Stomach (tissue), 8 donors: ENCODE measurements at regions not wholly inside any gene's neighbourhood (a gene's known extent, or its start where the extent isn't known, plus 50 kb on each side); places are given as distances from the start of the nearest gene placed in this dataset.
A peak's percentile ranks its signal among the peaks of the same experiment; 100 is the strongest.
"Not testable (repeated sequence)": the region's sequence is repeated elsewhere in the genome, so short reads cannot be mapped to it uniquely, and the experiment has no call there.

ENCODE experiments used
- DNase-seq, 2 donors: peaks; one replicate each; pipeline versions ENCODE4 v3.0.0 to v3.0.0-alpha.2; 2013 to 2019
- H3K27ac ChIP-seq, 5 donors: fragments of 200-600 bp in 4 of 5; sonication (generic) in 4 of 5; one replicate each; pipeline ENCODE4 v1.5.1; 2013 to 2019; ENCODE audit warnings: mild to moderate bottlenecking in 1 of 5, moderate library complexity in 1 of 5
- H3K27me3 ChIP-seq, 3 donors: fragments of 200-600 bp; sonication (generic); one replicate each; pipeline ENCODE4 v1.5.1; 2017 to 2019; ENCODE audit warnings: mixed run types in 1 of 3
- H3K36me3 ChIP-seq, 4 donors: fragments of 200-600 bp; sonication (generic); 1 replicate in 3 of 4; 2 replicates in 1 of 4; pipeline ENCODE4 v1.5.1; 2016 to 2019
- H3K4me1 ChIP-seq, 4 donors: fragments of 200-600 bp; sonication (generic); one replicate each; pipeline ENCODE4 v1.5.1; 2016 to 2019
- H3K4me3 ChIP-seq, 4 donors: fragments of 200-600 bp; sonication (generic) in 3 of 4; one replicate each; pipeline ENCODE4 v1.5.1; 2016 to 2019; ENCODE audit warnings: mild to moderate bottlenecking in 1 of 4
- H3K9me3 ChIP-seq, 4 donors: fragments of 200-600 bp; sonication (generic); one replicate each; pipeline ENCODE4 v1.5.1; 2016 to 2019
- CTCF ChIP-seq, 7 experiments: fragments of 450-650 bp in 4 of 7; fragments of 200-600 bp in 3 of 7; sonication (generic) in 3 of 7; IDR thresholded peaks; one replicate each; pipeline ENCODE4 v1.5.1; 2016 to 2019; ENCODE audit warnings: antibody characterized with exemption in 7 of 7, control low read depth in 2 of 7, mild to moderate bottlenecking in 1 of 7
- EP300 ChIP-seq: sonication (generic); formaldehyde crosslinking; IDR thresholded peaks from one replicate; pipeline ENCODE4 v1.6.1; 2017; ENCODE audit warnings: antibody characterized with exemption
- POLR2A ChIP-seq, 4 donors: fragments of 450-650 bp; IDR thresholded peaks; one replicate each; pipeline ENCODE4 v1.6.1; 2016; ENCODE audit warnings: antibody characterized with exemption in 4 of 4, control low read depth in 2 of 4, mild to moderate bottlenecking in 1 of 4, moderate library complexity in 1 of 4
- POLR2AphosphoS5 ChIP-seq, 3 donors: sonication (generic); formaldehyde crosslinking; IDR thresholded peaks; one replicate each; pipeline ENCODE4 v1.6.1; 2016; ENCODE audit warnings: antibody characterized with exemption in 3 of 3
- WGBS, 5 donors: extraction: QIAGEN DNeasy Blood & Tissue Kit in 3 of 5; methylation state at CpG; one replicate each; pipeline versions ENCODE4 v1.1.5 to v1.1.7; 2013 to 2018; 5-methylcytosine and 5-hydroxymethylcytosine counted together
- intact Hi-C: fragments of 100-400 bp; cut with DNase I; formaldehyde crosslinking; loops from one replicate; pipeline ENCODE4 v1.15.1; 2023; ENCODE audit warnings: low total_unique reads
- donor health status: healthy with polysubstance abuse.
- donor health status: Bipolar disorder and iron deficiency.
- donor health status: healthy.

DNA sequence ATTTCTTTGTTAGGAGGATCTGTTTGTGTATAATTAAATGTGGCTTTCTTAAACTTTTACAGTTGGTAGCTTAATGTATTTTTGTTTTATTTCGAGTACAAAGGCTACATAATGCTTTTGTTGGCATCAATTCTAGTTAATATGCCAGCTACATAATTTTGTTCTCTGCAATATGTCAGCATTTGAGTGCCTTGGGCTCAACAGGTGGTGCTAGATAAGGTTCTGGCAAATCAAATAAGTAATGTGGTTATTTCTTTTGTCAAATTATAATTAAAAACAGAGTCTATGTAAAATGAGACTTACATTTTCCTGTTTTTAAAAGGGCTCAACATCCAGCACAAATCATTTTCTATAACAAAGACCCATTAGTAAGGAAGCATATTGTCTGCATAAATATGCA is 410.6 kb upstream of the NR5A2 start:
- H3K4me1 ChIP-seq: no peaks in the 10 kb centered on the region
- no peaks in the 10 kb centered on the region for H3K36me3 ChIP-seq
- H3K27ac ChIP-seq: no peak overlapping the region
- peak in 1 of 2 donors; percentile 5 for DNase-seq
- no peaks in the 10 kb centered on the region for H3K9me3 ChIP-seq
- intact Hi-C loops: no loop called here
- no peak overlapping the region for H3K4me3 ChIP-seq
- 4 to 24% (median 23%) methylated on average over 1 of the region's 1 CpG for WGBS, 5 donors
- H3K27me3 ChIP-seq: no peaks in the 10 kb centered on the region
- no peak for TF ChIP-seq CTCF (IDR thresholded peaks at IDR 0.05)

- Histone ChIP-seq H3K9me3 (peaks cover 0 to 3% (median 0%) of the 10 kb centered on the region in 4 donors), H3K4me3 (no peak overlapping the region), H3K4me1 (no peaks in the 10 kb centered on the region), H3K27me3 (no peaks in the 10 kb centered on the region), H3K36me3 (no peaks in the 10 kb centered on the region), H3K27ac (no peak overlapping the region)
- 73 to 85% (median 81%) methylated on average over 4 of the region's 4 CpGs for WGBS, 5 donors
- TF ChIP-seq POLR2A (IDR thresholded peaks at IDR 0.05) (no peak), POLR2AphosphoS5 (IDR thresholded peaks at IDR 0.05) (no peak), EP300 (no peak), CTCF (IDR thresholded peaks at IDR 0.05) (no peak)
- intact Hi-C loops: no loop called here
- DNase-seq: no peak
These were observed 408.3 kb upstream of the NR5A2 start for GRCh38 chr1:199619223-199619622.

DNA sequence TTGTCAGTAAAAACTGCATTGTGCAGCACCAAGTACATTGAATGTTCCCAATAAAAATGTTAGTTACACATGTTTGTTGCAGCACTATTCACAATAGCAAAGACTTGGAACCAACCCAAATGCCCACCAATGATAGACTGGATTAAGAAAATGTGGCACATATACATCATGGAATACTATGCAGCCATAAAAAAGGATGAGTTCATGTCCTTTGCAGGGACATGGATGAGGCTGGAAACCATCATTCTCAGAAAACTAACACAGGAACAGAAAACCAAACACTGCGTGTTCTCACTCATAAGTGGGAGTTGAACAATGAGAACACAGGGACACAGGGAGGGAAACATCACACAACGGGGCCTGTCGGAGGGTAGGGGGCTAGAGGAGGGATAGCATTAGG is 401.3 kb upstream of the NR5A2 start:
- H3K9me3 ChIP-seq, H3K27ac ChIP-seq, H3K36me3 ChIP-seq, DNase-seq, H3K4me1 ChIP-seq, H3K27me3 ChIP-seq, H3K4me3 ChIP-seq, intact Hi-C loops: not testable (repeated sequence)
- 78 to 98% (median 93%) methylated on average over 3 of the region's 3 CpGs for WGBS, 5 donors

DNA sequence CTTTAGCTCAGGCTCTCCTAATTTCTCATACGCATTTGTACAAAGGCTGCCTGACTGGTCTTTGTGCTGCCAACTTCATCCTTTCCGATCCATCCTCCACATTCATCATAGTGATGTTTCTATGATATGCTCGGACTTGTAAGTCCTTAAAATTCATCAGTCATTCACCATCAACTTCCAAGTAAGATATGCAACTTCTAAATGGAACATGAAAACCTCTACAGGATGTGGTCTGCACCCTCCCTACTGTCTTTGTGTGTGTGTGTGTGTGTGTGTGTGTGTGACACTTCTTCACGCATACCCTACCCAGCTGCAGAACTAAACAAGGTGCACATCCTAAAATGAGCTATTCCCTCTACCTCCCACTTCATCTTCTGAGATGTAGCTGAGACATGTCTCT is 397.9 kb upstream of the NR5A2 start:
- Histone ChIP-seq H3K27me3 (no peaks in the 10 kb centered on the region), H3K27ac (no peak overlapping the region), H3K9me3 (peaks cover 0 to 11% (median 5%) of the 10 kb centered on the region in 4 donors), H3K36me3 (no peaks in the 10 kb centered on the region), H3K4me1 (no peaks in the 10 kb centered on the region), H3K4me3 (no peak overlapping the region)
- WGBS, 5 donors: 64 to 79% (median 72%) methylated on average over 4 of the region's 4 CpGs
- TF ChIP-seq POLR2AphosphoS5 (IDR thresholded peaks at IDR 0.05) (no peak), CTCF (IDR thresholded peaks at IDR 0.05) (no peak), POLR2A (IDR thresholded peaks at IDR 0.05) (no peak), EP300 (no peak)
- DNase-seq: peak in 1 of 2 donors; percentile 11
- intact Hi-C loops: no loop called here

DNA sequence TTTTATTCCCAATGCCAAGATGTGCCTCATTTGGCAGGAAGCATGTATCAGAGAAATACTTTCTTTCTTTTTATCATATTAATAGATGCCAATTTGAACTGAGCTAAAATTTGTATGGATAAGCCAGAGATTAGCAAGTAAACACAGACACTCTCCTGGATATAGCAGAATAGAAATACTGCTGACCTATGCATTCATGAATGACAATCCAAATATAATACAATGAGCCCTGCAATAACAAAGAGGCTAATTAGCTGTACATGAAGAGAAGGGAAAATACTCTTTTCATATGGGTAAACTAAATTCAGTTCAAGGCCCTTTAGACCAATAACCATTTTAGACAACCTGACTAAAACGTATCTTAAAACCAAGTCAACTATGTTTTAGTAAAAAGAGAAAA is 388.1 kb upstream of the NR5A2 start:
- no peak for DNase-seq
- H3K27me3 ChIP-seq: no peaks in the 10 kb centered on the region
- H3K9me3 ChIP-seq: peaks cover 0 to 9% (median 7%) of the 10 kb centered on the region in 4 donors
- TF ChIP-seq POLR2AphosphoS5 (IDR thresholded peaks at IDR 0.05) (no peak), CTCF (IDR thresholded peaks at IDR 0.05) (no peak)
- no peak overlapping the region for H3K27ac ChIP-seq
- 61 to 77% (median 69%) methylated on average over 1 of the region's 1 CpG for WGBS, 5 donors
- no peaks in the 10 kb centered on the region for H3K36me3 ChIP-seq
- no peaks in the 10 kb centered on the region for H3K4me1 ChIP-seq
- no peak overlapping the region for H3K4me3 ChIP-seq
- intact Hi-C loops: no loop called here
